IMR-90 (cell line): ENCODE measurements at regions not wholly inside any gene's neighbourhood (a gene's known extent, or its start where the extent isn't known, plus 50 kb on each side); places are given as distances from the start of the nearest gene placed in this dataset.

ENCODE experiments used
- ATAC-seq: fragments of 200-7000 bp; cut with Tn5 transposase; 2 replicates; pipeline ENCODE4 v1.9.1; 2020; ENCODE audit warnings: low read depth, mild to moderate bottlenecking, moderate library complexity
- BruUV-seq: library from RNA; stranded (reverse); fragments of 400-500 nt; replicated peaks from 2 replicates; lab custom pipeline; 2021; lab: Mats Ljungman, UMichigan
- CTCF ChIA-PET: fragments of 300-600 bp; formaldehyde crosslinking; extraction: SDS; loops from one replicate; lab custom pipeline; 2021; ENCODE audit warnings: antibody characterized with exemption; lab: Yijun Ruan, JAX
- POLR2A ChIA-PET: fragments of 300-600 bp; sonication (Branson Sonifier 250); formaldehyde crosslinking; loops from one replicate; lab custom pipeline; 2022; ENCODE audit warnings: antibody characterized with exemption; ENCODE audit not compliant: unreplicated experiment; lab: Charles Lee
- DNase-seq: peaks from one replicate; pipeline ENCODE4 v3.0.0; 2013
- H2AFZ ChIP-seq: replicated peaks from 2 replicates; pipeline ENCODE3; 2013; ENCODE audit warnings: low read length, mild to moderate bottlenecking; ENCODE audit not compliant: poor library complexity
- H2AK5ac ChIP-seq: 2 replicates; pipeline ENCODE4 v1.6.1; 2013; ENCODE audit warnings: low read depth, low read length, inconsistent platforms
- H2AK9ac ChIP-seq: replicated peaks from 2 replicates; pipeline ENCODE3; 2013; ENCODE audit warnings: mild to moderate bottlenecking, low read depth, low read length, moderate library complexity; ENCODE audit not compliant: poor library complexity
- H2BK120ac ChIP-seq: 2 replicates; pipeline ENCODE4 v1.6.1; 2013; ENCODE audit warnings: low read depth, low read length, inconsistent platforms
- H2BK15ac ChIP-seq: 3 replicates; pipeline ENCODE4 v1.6.1; 2013; ENCODE audit warnings: low read depth, low read length, inconsistent platforms
- H2BK20ac ChIP-seq: 2 replicates; pipeline ENCODE4 v1.6.1; 2013; ENCODE audit warnings: low read depth, mild to moderate bottlenecking, inconsistent platforms, low read length, moderate library complexity
- H2BK5ac ChIP-seq: 2 replicates; pipeline ENCODE4 v1.6.1; 2013; ENCODE audit warnings: mild to moderate bottlenecking, low read depth, low read length, inconsistent platforms; ENCODE audit not compliant: poor library complexity, severe bottlenecking
- H3K14ac ChIP-seq: replicated peaks from 2 replicates; pipeline ENCODE4 v1.6.1; 2013; ENCODE audit warnings: low read depth, low read length, inconsistent platforms
- H3K18ac ChIP-seq: 2 replicates; pipeline ENCODE4 v1.6.1; 2013; ENCODE audit warnings: low read depth, low read length, control low read depth
- H3K23ac ChIP-seq: 2 replicates; pipeline ENCODE4 v1.6.1; 2013; ENCODE audit warnings: low read depth, low read length, inconsistent platforms
- H3K27ac ChIP-seq: 2 replicates; pipeline ENCODE4 v1.5.1; 2013; ENCODE audit warnings: mild to moderate bottlenecking, control low read depth, low read length; ENCODE audit not compliant: insufficient read depth
- H3K27me3 ChIP-seq: 2 replicates; pipeline ENCODE4 v1.6.1; 2013; ENCODE audit warnings: low read length; ENCODE audit not compliant: control insufficient read depth, insufficient read depth
- H3K36me3 ChIP-seq: 2 replicates; pipeline ENCODE4 v1.6.1; 2013; ENCODE audit warnings: low read length, mixed read lengths; ENCODE audit not compliant: control insufficient read depth, insufficient read depth
- H3K4ac ChIP-seq: 2 replicates; pipeline ENCODE4 v1.6.1; 2013; ENCODE audit warnings: low read depth, low read length, inconsistent platforms
- H3K4me1 ChIP-seq: 2 replicates; pipeline ENCODE4 v1.6.1; 2013; ENCODE audit warnings: low read length, mixed read lengths; ENCODE audit not compliant: control insufficient read depth, insufficient read depth
- H3K4me2 ChIP-seq: 2 replicates; pipeline ENCODE4 v1.6.1; 2013; ENCODE audit warnings: low read depth, mild to moderate bottlenecking, control low read depth, low read length, moderate library complexity
- H3K4me3 ChIP-seq: 2 replicates; pipeline ENCODE4 v1.5.1; 2013; ENCODE audit warnings: low read depth, mild to moderate bottlenecking, control low read depth, low read length, moderate library complexity; ENCODE audit not compliant: insufficient read depth
- H3K56ac ChIP-seq: 2 replicates; pipeline ENCODE4 v1.6.1; 2013; ENCODE audit warnings: low read length, inconsistent platforms; ENCODE audit not compliant: insufficient read depth; ENCODE audit errors: extremely low read depth
- H3K79me1 ChIP-seq, 2 experiments: 2 replicates each; pipeline ENCODE4 v1.6.1; 2013; ENCODE audit warnings: low read length in 2 of 2, inconsistent platforms in 1 of 2, low read depth in 1 of 2
- H3K9ac ChIP-seq: 2 replicates; pipeline ENCODE4 v1.6.1; 2013; ENCODE audit warnings: low read depth, low read length, control low read depth
- H3K9me1 ChIP-seq: 2 replicates; pipeline ENCODE4 v1.6.1; 2013; ENCODE audit warnings: low read length, inconsistent platforms; ENCODE audit not compliant: insufficient read depth
- H3K9me3 ChIP-seq: 2 replicates; pipeline ENCODE4 v1.6.1; 2013; ENCODE audit warnings: low read length; ENCODE audit not compliant: control insufficient read depth, insufficient read depth
- H4K20me1 ChIP-seq: 2 replicates; pipeline ENCODE4 v1.6.1; 2013; ENCODE audit warnings: low read length, inconsistent platforms; ENCODE audit not compliant: insufficient read depth
- H4K5ac ChIP-seq: 2 replicates; pipeline ENCODE4 v1.6.1; 2013; ENCODE audit warnings: mild to moderate bottlenecking, low read depth, low read length, control low read depth
- H4K8ac ChIP-seq, 2 experiments: 2 replicates each; pipeline ENCODE4 v1.6.1; 2013; ENCODE audit warnings: low read depth in 2 of 2, low read length in 2 of 2, control low read depth in 1 of 2, inconsistent platforms in 1 of 2
- H4K91ac ChIP-seq: 2 replicates; pipeline ENCODE4 v1.6.1; 2013; ENCODE audit warnings: low read depth, low read length, inconsistent platforms; ENCODE audit not compliant: insufficient read depth
- BHLHE40 ChIP-seq: fragments of 150-350 bp; IDR thresholded peaks from 2 replicates; pipeline ENCODE4 v1.6.1; 2016; ENCODE audit warnings: mild to moderate bottlenecking, low read depth, low read length
- CEBPB ChIP-seq: IDR thresholded peaks from 2 replicates; pipeline ENCODE4 v1.6.1; 2012; ENCODE audit warnings: low read depth, low read length, improper control_type of control experiment
- CHD1 ChIP-seq: IDR thresholded peaks from 2 replicates; pipeline ENCODE4 v1.6.1; 2012; ENCODE audit warnings: low read depth, low read length, improper control_type of control experiment
- ELK1 ChIP-seq: fragments of 150-350 bp; IDR thresholded peaks from 2 replicates; pipeline ENCODE4 v1.6.1; 2016; ENCODE audit warnings: low read depth, mild to moderate bottlenecking, low read length, moderate library complexity, borderline replicate concordance
- FOS ChIP-seq: fragments of 150-350 bp; IDR thresholded peaks from 2 replicates; pipeline ENCODE4 v1.6.1; 2016; ENCODE audit warnings: low read depth, low read length
- MAFK ChIP-seq: IDR thresholded peaks from 2 replicates; pipeline ENCODE4 v1.6.1; 2012; ENCODE audit warnings: low read depth, low read length, improper control_type of control experiment
- MAZ ChIP-seq: IDR thresholded peaks from 2 replicates; pipeline ENCODE4 v1.6.1; 2012; ENCODE audit warnings: low read depth, mild to moderate bottlenecking, low read length, improper control_type of control experiment, moderate library complexity, borderline replicate concordance
- MXI1 ChIP-seq: IDR thresholded peaks from 2 replicates; pipeline ENCODE4 v1.6.1; 2012; ENCODE audit warnings: low read depth, mild to moderate bottlenecking, low read length, moderate library complexity, borderline replicate concordance
- NFE2L2 ChIP-seq: fragments of 150-350 bp; IDR thresholded peaks from 2 replicates; pipeline ENCODE4 v1.6.1; 2016; ENCODE audit warnings: low read depth, mild to moderate bottlenecking, low read length
- POLR2A ChIP-seq: IDR thresholded peaks from 2 replicates; pipeline ENCODE4 v1.6.1; 2012; ENCODE audit warnings: mild to moderate bottlenecking, low read depth, low read length
- RAD21 ChIP-seq: IDR thresholded peaks from 2 replicates; pipeline ENCODE4 v1.6.1; 2012; ENCODE audit warnings: low read length, improper control_type of control experiment
- RCOR1 ChIP-seq: IDR thresholded peaks from 2 replicates; pipeline ENCODE4 v1.6.1; 2012; ENCODE audit warnings: mild to moderate bottlenecking, low read length, improper control_type of control experiment; ENCODE audit not compliant: insufficient replicate concordance
- RFX5 ChIP-seq: IDR thresholded peaks from 2 replicates; pipeline ENCODE4 v1.8.0; 2012; ENCODE audit warnings: low read depth, mild to moderate bottlenecking, low read length, moderate library complexity
- SMC3 ChIP-seq: fragments of 150-350 bp; IDR thresholded peaks from 2 replicates; pipeline ENCODE4 v1.6.1; 2016; ENCODE audit warnings: low read depth, mild to moderate bottlenecking, antibody characterized with exemption, low read length, moderate library complexity
- WGBS, 2 experiments: methylation state at CpG; one replicate each; pipeline versions ENCODE4 v1.1.5 to v1.1.7; 2013; ENCODE audit warnings: missing lambda C conversion rate in 2 of 2; ENCODE audit not compliant: insufficient read length in 1 of 2; ENCODE audit errors: extremely low coverage in 2 of 2; 5-methylcytosine and 5-hydroxymethylcytosine counted together
- dilution Hi-C: fragments of 300-500 bp; cut with HindIII; formaldehyde crosslinking; loops from one replicate; pipeline ENCODE4 v1.14.3; 2018; ENCODE audit warnings: low sequenced_read_pairs; ENCODE audit not compliant: unreplicated experiment
- in situ Hi-C: fragments of 300-500 bp; cut with MboI; formaldehyde crosslinking; loops from 3 replicates; pipeline ENCODE4 v1.14.3; 2019; ENCODE audit warnings: low sequenced_read_pairs, inconsistent platforms, mixed read lengths
- intact Hi-C: fragments of 100-400 bp; cut with micrococcal nuclease; formaldehyde crosslinking; loops from 2 replicates; pipeline ENCODE4 v1.10.0; 2022
- TF ChIP-seq, protein P1 (sequence below): conservative IDR thresholded peaks from 2 replicates; pipeline ENCODE4 v1.5.1; 2012; ENCODE audit warnings: mild to moderate bottlenecking, low read depth, low read length, improper control_type of control experiment
- TF ChIP-seq, protein P2 (sequence below): fragments of 150-350 bp; IDR thresholded peaks from 2 replicates; pipeline ENCODE4 v1.6.1; 2017; ENCODE audit warnings: mild to moderate bottlenecking, antibody characterized with exemption, low read length, low read depth

DNA sequence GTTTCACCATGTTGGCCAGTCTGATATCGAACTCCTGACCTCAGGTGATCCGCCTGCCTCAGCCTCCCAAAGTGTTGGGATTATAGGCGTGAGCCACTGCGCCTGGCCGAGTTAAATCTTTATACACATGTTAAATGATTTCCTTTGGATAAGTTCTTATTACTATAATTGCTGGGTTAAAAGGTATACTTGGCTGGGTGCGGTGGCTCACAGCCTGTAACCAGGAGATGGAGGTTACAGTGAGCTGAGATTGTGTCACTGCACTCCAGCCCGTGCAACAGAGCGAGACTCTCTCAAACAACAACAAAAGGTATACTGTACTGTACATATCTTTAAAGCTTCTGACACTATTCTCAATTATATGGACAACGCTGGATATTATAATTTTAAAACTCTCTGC is 53.2 kb upstream of the CDK13 start:
- H3K27ac ChIP-seq = no peak overlapping the region
- WGBS, 2 experiments = no CpG with 5 or more reads among the region's 9 CpGs
- no peak overlapping the region for H3K14ac ChIP-seq
- H4K8ac ChIP-seq = no peak overlapping the region
- no peak overlapping the region for H2AK9ac ChIP-seq
- intact Hi-C loops = loop anchor here (1.0 to 5.0 kb wide), 3 partner anchors 50 to 238 kb away; partner anchors contain the start of genes MPLKIP and SUGCT
- CTCF ChIA-PET = interaction anchor here (0.8 to 2.4 kb wide), 6 partner anchors 153 to 316 kb away, joined by 3 to 20 read pairs (median 4); no protein-coding TSS in a partner anchor
- no peak overlapping the region for H3K4ac ChIP-seq
- H3K27me3 ChIP-seq = peaks cover 47% of the 10 kb centered on the region
- no peak for TF ChIP-seq MXI1
- no peak for TF ChIP-seq RAD21
- TF ChIP-seq MAFK = no peak
- TF ChIP-seq NFE2L2 = no peak
- no peak for TF ChIP-seq SMC3
- no peak for TF ChIP-seq BHLHE40
- TF ChIP-seq FOS = no peak
- TF ChIP-seq POLR2A = no peak
- no peak for TF ChIP-seq CHD1
- TF ChIP-seq CEBPB = no peak
- no peak for TF ChIP-seq RFX5
- no peak for TF ChIP-seq ELK1
- TF ChIP-seq, protein P1, sequence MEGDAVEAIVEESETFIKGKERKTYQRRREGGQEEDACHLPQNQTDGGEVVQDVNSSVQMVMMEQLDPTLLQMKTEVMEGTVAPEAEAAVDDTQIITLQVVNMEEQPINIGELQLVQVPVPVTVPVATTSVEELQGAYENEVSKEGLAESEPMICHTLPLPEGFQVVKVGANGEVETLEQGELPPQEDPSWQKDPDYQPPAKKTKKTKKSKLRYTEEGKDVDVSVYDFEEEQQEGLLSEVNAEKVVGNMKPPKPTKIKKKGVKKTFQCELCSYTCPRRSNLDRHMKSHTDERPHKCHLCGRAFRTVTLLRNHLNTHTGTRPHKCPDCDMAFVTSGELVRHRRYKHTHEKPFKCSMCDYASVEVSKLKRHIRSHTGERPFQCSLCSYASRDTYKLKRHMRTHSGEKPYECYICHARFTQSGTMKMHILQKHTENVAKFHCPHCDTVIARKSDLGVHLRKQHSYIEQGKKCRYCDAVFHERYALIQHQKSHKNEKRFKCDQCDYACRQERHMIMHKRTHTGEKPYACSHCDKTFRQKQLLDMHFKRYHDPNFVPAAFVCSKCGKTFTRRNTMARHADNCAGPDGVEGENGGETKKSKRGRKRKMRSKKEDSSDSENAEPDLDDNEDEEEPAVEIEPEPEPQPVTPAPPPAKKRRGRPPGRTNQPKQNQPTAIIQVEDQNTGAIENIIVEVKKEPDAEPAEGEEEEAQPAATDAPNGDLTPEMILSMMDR = no peak
- no peak for TF ChIP-seq MAZ
- TF ChIP-seq, protein P2, sequence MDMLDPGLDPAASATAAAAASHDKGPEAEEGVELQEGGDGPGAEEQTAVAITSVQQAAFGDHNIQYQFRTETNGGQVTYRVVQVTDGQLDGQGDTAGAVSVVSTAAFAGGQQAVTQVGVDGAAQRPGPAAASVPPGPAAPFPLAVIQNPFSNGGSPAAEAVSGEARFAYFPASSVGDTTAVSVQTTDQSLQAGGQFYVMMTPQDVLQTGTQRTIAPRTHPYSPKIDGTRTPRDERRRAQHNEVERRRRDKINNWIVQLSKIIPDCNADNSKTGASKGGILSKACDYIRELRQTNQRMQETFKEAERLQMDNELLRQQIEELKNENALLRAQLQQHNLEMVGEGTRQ = no peak
- TF ChIP-seq RCOR1 = no peak
- H2AK5ac ChIP-seq = no peak overlapping the region
- ATAC-seq (no peak), DNase-seq (no peak)
- no peak overlapping the region for H3K4me3 ChIP-seq
- POLR2A ChIA-PET = no interaction called here
- no peak overlapping the region for H2BK15ac ChIP-seq
- BruUV-seq = no TSS peak
- H3K9ac ChIP-seq = no peak overlapping the region
- no peaks in the 10 kb centered on the region for H3K9me3 ChIP-seq
- dilution Hi-C loops = no loop called here
- H3K4me2 ChIP-seq = no peak overlapping the region
- no peak overlapping the region for H3K56ac ChIP-seq
- in situ Hi-C loops = loop anchor here (5.0 kb wide), 1 partner anchor 155 kb away; no protein-coding TSS in a partner anchor
- no peaks in the 10 kb centered on the region for H3K9me1 ChIP-seq
- no peak overlapping the region for H4K91ac ChIP-seq
- no peak overlapping the region for H3K23ac ChIP-seq
- H2BK5ac ChIP-seq = no peak overlapping the region
- no peaks in the 10 kb centered on the region for H4K20me1 ChIP-seq
- no peaks in the 10 kb centered on the region for H3K36me3 ChIP-seq
- H3K79me1 ChIP-seq = no peaks in the 10 kb centered on the region
- H4K5ac ChIP-seq = no peak overlapping the region
- no peak overlapping the region for H2BK120ac ChIP-seq
- H2BK20ac ChIP-seq = no peak overlapping the region
- no peak overlapping the region for H2AFZ ChIP-seq
- no peaks in the 10 kb centered on the region for H3K4me1 ChIP-seq
- no peak overlapping the region for H3K18ac ChIP-seq
